ENCODE measurements at regions not wholly inside any gene's neighbourhood (a gene's known extent, or its start where the extent isn't known, plus 50 kb on each side); places are given as distances from the start of the nearest gene placed in this dataset.

DNA sequence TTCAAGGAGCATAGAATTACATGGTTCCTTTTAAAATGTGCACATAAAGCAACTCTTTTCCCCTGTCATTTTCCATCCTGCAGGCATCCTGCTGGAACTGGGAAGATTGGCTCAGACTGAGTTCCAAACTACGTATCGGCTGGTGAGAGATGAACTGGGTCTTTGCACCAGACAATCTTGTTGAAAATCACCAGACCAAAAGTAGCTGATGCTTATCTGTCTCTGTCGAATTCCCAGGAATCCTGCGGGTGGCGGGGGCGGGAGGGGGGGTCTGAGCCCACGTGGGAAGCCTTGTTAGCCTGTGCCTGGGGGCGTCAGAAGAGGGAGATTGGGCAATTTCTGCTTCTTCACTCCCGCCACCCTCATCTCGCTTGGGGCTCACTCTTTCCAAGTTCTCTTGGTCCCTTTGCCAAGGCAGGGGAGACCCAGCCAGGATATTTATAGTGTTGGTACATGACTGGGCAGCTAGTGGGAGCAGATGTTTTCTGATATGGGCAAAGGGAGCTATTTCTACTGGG, 90.1 kb upstream of the SLC25A33 start:
- TF ChIP-seq MXI1 (IDR thresholded peaks at IDR 0.05; ENCODE audit: low read depth, low read length) (no peak), TBL1XR1 (IDR thresholded peaks at IDR 0.05; ENCODE audit: low read depth, low read length) (no peak), NFIC (IDR thresholded peaks at IDR 0.05; ENCODE audit: low read depth, low read length) (no peak), SRF (IDR thresholded peaks at IDR 0.05; ENCODE audit: low read depth in 2 of 2, low read length in 2 of 2) (no peak), HDGF (IDR thresholded peaks at IDR 0.05) (no peak), YY1 (IDR thresholded peaks at IDR 0.05; ENCODE audit: low read depth, low read length) (no peak), RBBP5 (conservative IDR thresholded peaks at IDR 0.05) (no peak), SIX5 (IDR thresholded peaks at IDR 0.05; ENCODE audit: low read depth, low read length, severe bottlenecking) (no peak)
- TF ChIP-seq, protein P1, sequence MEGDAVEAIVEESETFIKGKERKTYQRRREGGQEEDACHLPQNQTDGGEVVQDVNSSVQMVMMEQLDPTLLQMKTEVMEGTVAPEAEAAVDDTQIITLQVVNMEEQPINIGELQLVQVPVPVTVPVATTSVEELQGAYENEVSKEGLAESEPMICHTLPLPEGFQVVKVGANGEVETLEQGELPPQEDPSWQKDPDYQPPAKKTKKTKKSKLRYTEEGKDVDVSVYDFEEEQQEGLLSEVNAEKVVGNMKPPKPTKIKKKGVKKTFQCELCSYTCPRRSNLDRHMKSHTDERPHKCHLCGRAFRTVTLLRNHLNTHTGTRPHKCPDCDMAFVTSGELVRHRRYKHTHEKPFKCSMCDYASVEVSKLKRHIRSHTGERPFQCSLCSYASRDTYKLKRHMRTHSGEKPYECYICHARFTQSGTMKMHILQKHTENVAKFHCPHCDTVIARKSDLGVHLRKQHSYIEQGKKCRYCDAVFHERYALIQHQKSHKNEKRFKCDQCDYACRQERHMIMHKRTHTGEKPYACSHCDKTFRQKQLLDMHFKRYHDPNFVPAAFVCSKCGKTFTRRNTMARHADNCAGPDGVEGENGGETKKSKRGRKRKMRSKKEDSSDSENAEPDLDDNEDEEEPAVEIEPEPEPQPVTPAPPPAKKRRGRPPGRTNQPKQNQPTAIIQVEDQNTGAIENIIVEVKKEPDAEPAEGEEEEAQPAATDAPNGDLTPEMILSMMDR (IDR thresholded peaks at IDR 0.05 in 2 of 3, conservative IDR thresholded peaks at IDR 0.05 in 1 of 3; ENCODE audit: control insufficient read depth in 2 of 3, extremely low read depth in 1 of 3, insufficient read depth in 1 of 3, low read depth in 3 of 3, low read length in 3 of 3): no peak
